RWPE2 (cell line): ENCODE measurements at regions not wholly inside any gene's neighbourhood (a gene's known extent, or its start where the extent isn't known, plus 50 kb on each side); places are given as distances from the start of the nearest gene placed in this dataset.

ENCODE experiments used
- ATAC-seq: fragments of 200-7000 bp; cut with Tn5 transposase; 3 replicates; pipeline ENCODE4 v1.9.1; 2021; ENCODE audit warnings: low read depth
- DNase-seq: peaks from one replicate; pipeline ENCODE4 v3.0.0-alpha.2; 2020; ENCODE audit warnings: low spot score
- H3K27ac ChIP-seq: fragments of 450-650 bp; 2 replicates; pipeline ENCODE4 v1.5.1; 2017; ENCODE audit warnings: mild to moderate bottlenecking; ENCODE audit not compliant: poor library complexity, severe bottlenecking
- H3K27me3 ChIP-seq: fragments of 250-450 bp; sonication (Bioruptor Pico); 2 replicates; pipeline ENCODE4 v1.5.1; 2021; ENCODE audit warnings: mild to moderate bottlenecking, moderate library complexity; ENCODE audit not compliant: insufficient read depth, poor library complexity, severe bottlenecking
- H3K36me3 ChIP-seq: fragments of 250-450 bp; sonication (Bioruptor Pico); 2 replicates; pipeline ENCODE4 v1.5.1; 2020; ENCODE audit warnings: low read depth, mild to moderate bottlenecking, moderate library complexity
- H3K4me1 ChIP-seq: fragments of 250-450 bp; sonication (Bioruptor Pico); 2 replicates; pipeline ENCODE4 v1.5.1; 2021; ENCODE audit warnings: mild to moderate bottlenecking, moderate library complexity; ENCODE audit not compliant: insufficient read depth, poor library complexity, severe bottlenecking
- H3K4me3 ChIP-seq: fragments of 250-450 bp; sonication (Bioruptor Pico); 2 replicates; pipeline ENCODE4 v1.5.1; 2021; ENCODE audit warnings: mild to moderate bottlenecking, moderate library complexity; ENCODE audit not compliant: severe bottlenecking
- H3K9me3 ChIP-seq: fragments of 250-450 bp; sonication (Bioruptor Pico); 2 replicates; pipeline ENCODE4 v1.5.1; 2021; ENCODE audit warnings: mild to moderate bottlenecking, moderate library complexity; ENCODE audit not compliant: severe bottlenecking
- TF ChIP-seq, protein P1 (sequence below): fragments of 450-650 bp; IDR thresholded peaks from one replicate; pipeline ENCODE4 v1.5.1; 2017; ENCODE audit warnings: mild to moderate bottlenecking, moderate library complexity; ENCODE audit not compliant: poor library complexity, severe bottlenecking

DNA sequence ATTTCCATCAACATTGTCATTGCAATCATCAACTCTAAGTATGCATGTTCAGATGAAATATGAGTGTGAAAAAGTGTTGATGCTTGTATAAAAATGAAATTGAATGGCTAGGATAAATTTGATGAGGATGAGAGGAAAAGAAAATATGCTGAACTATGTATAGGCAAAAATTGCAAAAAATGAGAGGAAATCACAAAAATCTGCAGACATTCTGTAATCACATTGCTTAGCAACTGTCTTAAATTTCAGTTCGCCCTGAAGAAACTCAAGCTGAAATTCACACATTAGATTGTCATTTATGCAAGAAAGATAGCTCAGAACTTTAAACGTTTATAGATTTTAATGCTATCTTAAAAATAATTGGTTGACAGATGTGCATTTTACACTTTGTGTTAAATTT, 1098.8 kb upstream of the IGFBP7 start:
- no peaks in the 10 kb centered on the region for H3K36me3 ChIP-seq
- H3K4me1 ChIP-seq, result no peaks in the 10 kb centered on the region
- H3K9me3 ChIP-seq, result no peaks in the 10 kb centered on the region
- no peak overlapping the region for H3K4me3 ChIP-seq
- TF ChIP-seq, protein P1, sequence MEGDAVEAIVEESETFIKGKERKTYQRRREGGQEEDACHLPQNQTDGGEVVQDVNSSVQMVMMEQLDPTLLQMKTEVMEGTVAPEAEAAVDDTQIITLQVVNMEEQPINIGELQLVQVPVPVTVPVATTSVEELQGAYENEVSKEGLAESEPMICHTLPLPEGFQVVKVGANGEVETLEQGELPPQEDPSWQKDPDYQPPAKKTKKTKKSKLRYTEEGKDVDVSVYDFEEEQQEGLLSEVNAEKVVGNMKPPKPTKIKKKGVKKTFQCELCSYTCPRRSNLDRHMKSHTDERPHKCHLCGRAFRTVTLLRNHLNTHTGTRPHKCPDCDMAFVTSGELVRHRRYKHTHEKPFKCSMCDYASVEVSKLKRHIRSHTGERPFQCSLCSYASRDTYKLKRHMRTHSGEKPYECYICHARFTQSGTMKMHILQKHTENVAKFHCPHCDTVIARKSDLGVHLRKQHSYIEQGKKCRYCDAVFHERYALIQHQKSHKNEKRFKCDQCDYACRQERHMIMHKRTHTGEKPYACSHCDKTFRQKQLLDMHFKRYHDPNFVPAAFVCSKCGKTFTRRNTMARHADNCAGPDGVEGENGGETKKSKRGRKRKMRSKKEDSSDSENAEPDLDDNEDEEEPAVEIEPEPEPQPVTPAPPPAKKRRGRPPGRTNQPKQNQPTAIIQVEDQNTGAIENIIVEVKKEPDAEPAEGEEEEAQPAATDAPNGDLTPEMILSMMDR, result no peak
- ATAC-seq (no peak), DNase-seq (no peak)
- peaks cover 5% of the 10 kb centered on the region for H3K27me3 ChIP-seq
- H3K27ac ChIP-seq, result no peak overlapping the region

DNA sequence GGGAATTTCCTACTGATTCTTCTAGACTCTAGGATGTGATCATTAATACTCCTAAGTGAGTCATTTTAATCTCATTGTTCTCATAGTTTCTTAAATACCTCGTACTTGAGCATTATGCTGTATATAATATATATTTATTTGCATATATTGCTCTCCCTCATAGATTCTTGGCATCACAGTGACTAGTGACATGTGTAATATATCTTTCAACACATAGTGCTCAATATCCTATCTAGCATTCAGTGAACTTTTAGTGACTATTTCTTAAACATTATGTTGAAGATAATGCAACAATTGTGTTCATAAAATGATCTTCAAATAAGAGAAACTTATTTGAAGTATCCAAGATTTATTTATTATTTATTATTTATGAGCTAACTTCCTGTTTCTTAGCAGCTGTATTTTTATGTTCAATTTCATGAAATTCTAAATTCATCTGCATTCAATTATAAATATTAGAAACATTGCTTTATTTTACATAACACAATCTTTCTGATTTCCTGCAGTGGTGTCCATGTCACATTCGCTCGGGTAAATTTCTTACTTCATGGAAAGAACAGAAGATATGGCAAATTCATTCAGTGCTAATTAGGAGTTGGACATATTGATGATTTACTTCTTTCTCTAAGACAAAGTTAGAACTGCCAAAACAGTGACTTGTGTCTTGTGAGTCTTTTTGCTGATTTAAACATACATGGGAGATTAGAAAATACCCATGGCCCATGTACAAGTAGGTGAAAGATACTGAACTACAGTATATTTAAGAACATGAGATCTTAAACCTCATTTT, 1095.5 kb upstream of the IGFBP7 start:
- no peaks in the 10 kb centered on the region for H3K36me3 ChIP-seq
- no peak overlapping the region for H3K4me3 ChIP-seq
- peaks cover 5% of the 10 kb centered on the region for H3K27me3 ChIP-seq
- ATAC-seq (no peak), DNase-seq (no peak)
- H3K27ac ChIP-seq, result no peak overlapping the region
- no peaks in the 10 kb centered on the region for H3K4me1 ChIP-seq
- no peaks in the 10 kb centered on the region for H3K9me3 ChIP-seq
- TF ChIP-seq, protein P1, result no peak

DNA sequence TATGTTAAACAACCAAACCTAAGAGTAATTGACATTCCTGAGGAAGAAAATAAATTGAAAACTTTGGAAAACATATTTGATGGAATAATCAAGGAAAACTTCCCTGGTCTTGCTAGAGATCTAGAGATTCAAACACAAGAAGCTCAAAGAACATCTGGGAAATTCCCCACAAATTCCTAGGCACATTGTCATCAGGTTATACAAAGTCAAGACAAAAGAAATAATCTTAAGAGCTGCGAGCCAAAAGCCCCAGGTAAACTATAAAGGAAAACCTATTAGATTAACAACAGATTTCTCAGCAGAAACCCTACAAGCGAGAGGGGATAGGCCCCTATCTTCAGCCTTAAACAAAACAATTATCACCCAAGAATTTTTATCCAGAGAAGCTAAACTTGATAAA, 1082.0 kb upstream of the IGFBP7 start:
- Histone ChIP-seq H3K4me3 (no peak overlapping the region), H3K4me1 (no peaks in the 10 kb centered on the region), H3K27me3 (no peaks in the 10 kb centered on the region), H3K9me3 (no peaks in the 10 kb centered on the region), H3K27ac (no peak overlapping the region), H3K36me3 (no peaks in the 10 kb centered on the region)
- TF ChIP-seq, protein P1, result no peak
- no peak for DNase-seq
- no peak for ATAC-seq

- H3K9me3 ChIP-seq, result no peaks in the 10 kb centered on the region
- TF ChIP-seq, protein P1, result no peak
- no peak for DNase-seq
- no peak overlapping the region for H3K4me3 ChIP-seq
- H3K36me3 ChIP-seq, result no peaks in the 10 kb centered on the region
- no peak overlapping the region for H3K27ac ChIP-seq
- ATAC-seq, result no peak
- H3K27me3 ChIP-seq, result no peaks in the 10 kb centered on the region
- H3K4me1 ChIP-seq, result no peaks in the 10 kb centered on the region
Measured at GRCh38 chr4:58191109-58191508, 1080.9 kb upstream of the IGFBP7 start.

- H3K9me3 ChIP-seq, result no peaks in the 10 kb centered on the region
- H3K27ac ChIP-seq, result no peak overlapping the region
- DNase-seq (no peak), ATAC-seq (no peak)
- H3K4me3 ChIP-seq, result no peak overlapping the region
- no peaks in the 10 kb centered on the region for H3K27me3 ChIP-seq
- no peaks in the 10 kb centered on the region for H3K36me3 ChIP-seq
- H3K4me1 ChIP-seq, result no peaks in the 10 kb centered on the region
- TF ChIP-seq, protein P1, result no peak
Measured at GRCh38 chr4:58188316-58188715, 1078.1 kb upstream of the IGFBP7 start.
